Epithelial cell of proximal tubule (primary cell): ENCODE measurements at regions not wholly inside any gene's neighbourhood (a gene's known extent, or its start where the extent isn't known, plus 50 kb on each side); places are given as distances from the start of the nearest gene placed in this dataset.

Source experiments
- DNase-seq: peaks from one replicate; pipeline ENCODE4 v3.0.0-alpha.2; 2011; ENCODE audit warnings: low read depth
- H3K4me3 ChIP-seq: 2 replicates; pipeline ENCODE4 v1.5.1; 2011; ENCODE audit warnings: low read depth, mild to moderate bottlenecking, low read length
- TF ChIP-seq, protein P1 (sequence below): conservative IDR thresholded peaks from 2 replicates; pipeline ENCODE4 v1.5.1; 2012; ENCODE audit warnings: low read depth, mild to moderate bottlenecking, low read length

DNA sequence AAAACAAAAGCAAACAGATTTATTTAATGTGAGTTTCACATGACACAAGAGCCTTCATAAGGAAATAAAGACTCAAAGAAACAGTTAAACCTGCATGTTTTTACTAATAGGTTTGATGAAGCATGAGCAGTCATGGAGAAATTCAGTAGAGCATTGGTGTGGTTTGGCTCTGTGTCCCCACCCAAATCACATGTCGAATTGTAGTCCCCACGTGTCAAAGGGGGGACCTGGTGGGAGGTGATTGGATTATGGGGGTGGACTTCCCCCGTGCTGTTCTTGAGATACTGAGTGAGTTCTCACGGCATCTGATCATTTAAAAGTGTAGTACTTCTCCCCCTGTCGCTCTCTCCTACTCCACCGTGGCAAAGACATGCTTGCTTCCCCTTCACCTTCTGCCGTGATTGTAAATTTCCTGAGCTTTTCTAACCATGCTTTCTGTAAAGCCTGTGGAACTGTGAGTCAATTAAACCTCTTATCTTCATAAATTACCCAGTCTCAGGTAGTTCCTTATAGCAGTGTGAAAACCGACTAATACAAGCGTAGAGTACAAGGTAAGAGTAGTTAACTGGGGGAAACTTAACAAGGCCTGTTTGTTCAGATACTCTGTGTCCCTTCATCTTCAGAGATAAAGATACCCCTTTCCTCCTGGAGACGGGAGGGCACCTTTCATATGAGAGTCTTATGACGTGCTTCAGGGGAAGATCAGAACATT lies 354.8 kb downstream of the SIPA1L2 start:
- no peak for DNase-seq
- TF ChIP-seq, protein P1, sequence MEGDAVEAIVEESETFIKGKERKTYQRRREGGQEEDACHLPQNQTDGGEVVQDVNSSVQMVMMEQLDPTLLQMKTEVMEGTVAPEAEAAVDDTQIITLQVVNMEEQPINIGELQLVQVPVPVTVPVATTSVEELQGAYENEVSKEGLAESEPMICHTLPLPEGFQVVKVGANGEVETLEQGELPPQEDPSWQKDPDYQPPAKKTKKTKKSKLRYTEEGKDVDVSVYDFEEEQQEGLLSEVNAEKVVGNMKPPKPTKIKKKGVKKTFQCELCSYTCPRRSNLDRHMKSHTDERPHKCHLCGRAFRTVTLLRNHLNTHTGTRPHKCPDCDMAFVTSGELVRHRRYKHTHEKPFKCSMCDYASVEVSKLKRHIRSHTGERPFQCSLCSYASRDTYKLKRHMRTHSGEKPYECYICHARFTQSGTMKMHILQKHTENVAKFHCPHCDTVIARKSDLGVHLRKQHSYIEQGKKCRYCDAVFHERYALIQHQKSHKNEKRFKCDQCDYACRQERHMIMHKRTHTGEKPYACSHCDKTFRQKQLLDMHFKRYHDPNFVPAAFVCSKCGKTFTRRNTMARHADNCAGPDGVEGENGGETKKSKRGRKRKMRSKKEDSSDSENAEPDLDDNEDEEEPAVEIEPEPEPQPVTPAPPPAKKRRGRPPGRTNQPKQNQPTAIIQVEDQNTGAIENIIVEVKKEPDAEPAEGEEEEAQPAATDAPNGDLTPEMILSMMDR = no peak
- H3K4me3 ChIP-seq = no peak overlapping the region

DNA sequence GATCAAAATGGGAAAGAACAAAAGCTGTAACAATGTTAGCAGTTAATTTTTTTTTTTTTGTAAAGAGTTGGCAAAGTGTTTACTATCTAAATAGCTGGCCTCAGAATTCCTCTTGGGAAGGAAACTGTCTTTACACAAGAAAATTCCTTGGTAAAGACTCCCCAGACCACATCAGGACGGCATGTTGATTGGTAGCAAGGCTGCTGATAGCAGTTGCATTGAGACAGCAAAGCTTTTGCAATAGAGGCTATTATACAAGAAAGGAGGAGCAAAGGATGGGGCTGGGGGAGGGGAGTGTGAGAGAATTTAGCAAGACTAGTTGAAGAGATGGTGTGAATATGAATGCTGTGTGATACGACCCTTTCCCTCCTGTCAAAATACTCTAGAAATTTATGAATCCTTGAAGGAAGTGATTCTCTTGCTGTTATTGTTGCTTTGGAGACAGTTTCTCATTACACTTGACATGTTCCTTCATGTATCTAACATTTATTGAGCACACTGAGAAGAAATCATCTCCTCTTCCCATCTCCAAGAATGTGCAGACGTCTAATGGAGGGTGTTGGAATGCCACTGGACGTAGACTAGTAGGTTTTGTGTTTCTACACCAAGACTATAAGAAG lies 355.6 kb downstream of the SIPA1L2 start:
- TF ChIP-seq, protein P1 = no peak
- H3K4me3 ChIP-seq = no peak overlapping the region
- no peak for DNase-seq

DNA sequence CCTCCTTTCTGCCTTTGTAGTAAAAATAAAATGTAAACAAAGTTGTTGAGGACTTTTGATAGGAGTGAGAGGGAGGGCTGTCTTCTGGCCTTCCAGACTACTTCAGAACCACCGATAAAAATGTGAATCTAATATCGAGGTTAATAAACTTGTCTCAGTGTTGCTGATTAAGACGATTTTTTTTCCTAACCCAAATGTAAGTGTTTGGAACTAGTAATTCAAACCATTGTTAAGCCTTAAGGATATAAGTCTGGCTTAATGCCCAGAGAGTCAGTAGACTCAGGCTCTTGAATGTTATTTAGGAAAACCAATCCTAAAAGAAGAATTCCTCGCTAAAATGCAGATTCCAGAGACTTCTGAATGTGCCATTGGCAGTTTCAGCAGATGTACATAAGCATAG lies 356.9 kb downstream of the SIPA1L2 start:
- TF ChIP-seq, protein P1 = no peak
- DNase-seq = no peak
- no peak overlapping the region for H3K4me3 ChIP-seq

DNA sequence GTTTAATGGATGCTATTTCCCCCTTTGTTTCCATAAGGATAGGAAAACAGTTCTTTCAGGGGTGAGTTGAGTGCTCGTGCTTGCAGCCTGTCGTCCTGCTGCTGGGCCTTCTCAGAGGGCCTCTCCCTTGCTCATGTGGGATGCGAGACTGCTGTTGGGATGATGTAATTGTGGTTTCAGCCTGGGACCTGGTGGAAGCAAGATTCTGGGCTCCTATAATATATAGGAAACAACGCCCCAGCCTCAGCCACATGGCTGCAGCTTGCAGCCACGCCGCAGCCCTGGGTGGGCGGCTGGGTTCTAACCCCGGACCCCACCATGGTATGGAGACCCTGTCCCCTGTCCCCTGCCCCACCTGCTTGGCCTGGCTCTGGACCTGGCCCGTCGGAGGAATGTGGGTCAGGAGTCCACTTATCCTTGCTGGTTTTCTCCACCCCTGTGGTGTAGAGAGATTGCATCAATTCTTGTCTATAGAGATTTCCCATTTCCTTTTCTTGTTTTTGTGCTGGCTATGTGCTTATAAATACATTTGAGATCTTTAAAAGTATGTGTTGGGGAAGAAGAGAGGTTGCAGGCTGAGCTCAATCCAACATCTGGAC lies 357.8 kb downstream of the SIPA1L2 start:
- no peak for DNase-seq
- TF ChIP-seq, protein P1 = no peak
- H3K4me3 ChIP-seq = no peak overlapping the region

DNA sequence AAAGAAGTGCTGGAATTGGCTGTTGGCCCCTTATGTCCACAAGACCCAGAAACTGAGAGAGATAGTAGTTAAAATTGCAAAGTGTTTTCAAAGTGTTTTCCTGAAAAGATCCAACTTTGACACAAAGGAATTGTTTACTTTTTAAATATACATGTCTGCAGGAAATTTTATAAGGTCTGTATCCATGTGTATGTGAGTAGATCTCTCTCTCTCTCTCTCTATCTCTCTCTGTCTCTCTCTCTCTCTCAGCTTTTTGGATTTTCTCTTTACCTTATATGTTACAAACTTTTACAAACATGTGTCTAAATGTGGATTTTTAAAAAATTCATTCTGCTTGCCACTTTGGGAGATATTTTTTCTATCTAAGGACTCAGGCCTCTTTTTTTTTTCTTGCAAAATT lies 358.6 kb downstream of the SIPA1L2 start:
- no peak for DNase-seq
- TF ChIP-seq, protein P1 = no peak
- no peak overlapping the region for H3K4me3 ChIP-seq

DNA sequence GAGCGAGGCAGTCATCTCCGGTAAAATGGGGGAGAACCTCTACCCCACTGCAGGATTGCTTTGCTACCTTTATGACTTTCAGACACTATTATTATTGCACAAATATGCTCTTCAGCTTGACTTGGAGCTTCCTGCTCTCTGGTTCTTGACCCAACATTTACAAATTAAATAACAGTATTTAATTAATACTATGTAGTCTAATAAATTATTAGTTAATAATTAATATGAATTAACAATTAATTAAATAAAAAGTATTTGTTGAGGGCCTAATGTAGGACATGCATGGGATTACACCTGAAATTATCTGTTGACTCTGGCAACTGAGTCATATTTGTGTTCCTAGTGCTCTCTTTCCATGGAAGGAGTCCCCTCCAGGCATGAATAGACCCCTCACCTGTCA lies 359.9 kb downstream of the SIPA1L2 start:
- no peak overlapping the region for H3K4me3 ChIP-seq
- no peak for DNase-seq
- TF ChIP-seq, protein P1 = no peak
